ENCODE measurements at regions not wholly inside any gene's neighbourhood (a gene's known extent, or its start where the extent isn't known, plus 50 kb on each side); places are given as distances from the start of the nearest gene placed in this dataset.

- DNase-seq, result no peak
Measured at GRCh38 chr1:25055324-25055780, 125.3 kb upstream of the RUNX3 start.

DNA sequence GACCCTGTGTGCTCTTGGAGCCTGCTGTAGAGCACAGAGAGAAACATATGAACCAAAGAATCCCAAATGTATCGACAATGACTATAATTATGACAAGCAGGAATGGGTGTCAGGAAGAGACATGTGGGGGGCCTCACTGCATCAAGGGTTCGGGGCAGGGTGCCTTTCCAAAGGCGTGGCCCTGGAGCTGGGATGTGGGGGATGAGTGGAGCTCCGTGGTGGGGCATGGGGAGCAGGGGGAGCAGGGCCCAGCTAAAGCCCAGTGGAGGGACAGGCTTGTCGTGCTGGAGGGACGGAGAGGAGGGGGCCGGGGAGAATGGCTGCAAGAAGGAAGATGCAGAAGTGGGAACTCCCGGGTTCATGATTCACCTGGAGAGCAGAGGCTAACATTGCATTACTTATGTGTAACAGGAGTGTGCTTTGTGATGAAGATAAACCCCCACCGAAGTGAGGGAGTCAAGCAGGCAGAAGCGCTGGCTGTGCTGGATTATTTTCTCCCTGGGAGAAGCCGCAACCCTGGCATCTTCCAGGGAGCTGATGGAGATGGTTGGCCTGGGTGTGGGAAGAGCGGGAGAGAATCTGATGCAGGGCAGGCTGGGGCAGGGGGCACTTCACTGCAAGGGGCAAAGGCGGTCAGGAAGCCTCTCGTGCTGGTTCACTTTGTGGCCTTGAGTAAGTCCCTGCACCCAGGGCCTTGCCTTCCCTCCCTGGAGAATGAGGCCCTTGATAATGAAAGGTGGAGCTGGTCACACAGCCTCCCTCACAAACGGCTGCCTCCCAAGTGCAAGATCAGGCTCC is 124.6 kb upstream of the RUNX3 start:
- DNase-seq, result no peak

DNA sequence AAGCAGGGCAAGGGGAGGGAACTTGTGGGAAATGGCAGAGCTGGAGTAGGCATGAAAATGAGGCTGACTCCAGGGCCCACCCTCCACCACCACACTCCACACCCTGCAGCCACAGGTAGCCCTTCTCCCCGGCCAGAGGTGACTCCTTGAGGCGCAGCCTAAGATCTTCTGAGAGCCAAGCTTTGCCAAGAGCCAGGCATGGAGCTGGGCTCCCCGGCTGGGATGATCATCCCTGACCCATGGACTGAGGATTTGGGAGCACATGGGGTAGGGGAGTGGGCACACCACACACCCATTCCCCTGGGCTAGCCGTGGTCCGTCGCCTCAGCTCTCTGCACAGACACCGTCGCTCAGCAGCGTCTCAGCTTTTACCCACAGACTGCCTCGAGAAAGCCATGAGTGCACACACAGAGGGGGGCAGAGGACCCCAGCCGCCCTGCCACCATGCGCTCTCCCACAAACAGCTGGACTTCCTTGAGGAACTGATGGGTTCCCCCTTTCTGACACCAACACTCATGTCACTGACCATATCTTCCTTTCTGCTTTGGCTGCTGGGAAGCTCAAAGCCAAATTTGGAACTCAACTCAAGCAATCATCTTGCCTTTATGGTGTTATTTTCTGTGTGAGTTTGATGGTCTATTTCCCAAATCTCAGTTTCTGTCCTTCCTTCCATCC is 123.6 kb upstream of the RUNX3 start:
- DNase-seq, result no peak

- DNase-seq, result no peak
Measured at GRCh38 chr1:25051906-25052305, 121.8 kb upstream of the RUNX3 start.

DNA sequence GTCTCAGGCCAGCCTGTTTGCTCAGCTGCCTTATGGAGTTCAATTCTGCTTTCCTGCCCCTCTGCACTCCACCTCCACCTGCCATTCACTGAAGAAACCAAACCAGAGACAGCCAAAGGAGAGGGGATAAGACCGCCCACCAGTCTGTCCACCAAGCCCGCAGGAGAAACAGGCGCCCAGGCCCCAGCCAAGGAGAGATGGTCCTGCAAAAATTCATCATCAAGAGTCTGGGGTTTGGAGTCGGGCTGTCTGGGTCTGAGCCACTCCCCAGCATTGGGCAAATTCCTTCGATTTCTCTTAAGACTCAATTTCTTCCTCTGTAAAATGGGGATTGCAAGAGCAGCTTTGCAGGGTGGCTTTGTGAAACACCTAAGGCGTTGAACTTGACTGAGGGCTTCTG is 121.4 kb upstream of the RUNX3 start:
- no peak for DNase-seq

DNA sequence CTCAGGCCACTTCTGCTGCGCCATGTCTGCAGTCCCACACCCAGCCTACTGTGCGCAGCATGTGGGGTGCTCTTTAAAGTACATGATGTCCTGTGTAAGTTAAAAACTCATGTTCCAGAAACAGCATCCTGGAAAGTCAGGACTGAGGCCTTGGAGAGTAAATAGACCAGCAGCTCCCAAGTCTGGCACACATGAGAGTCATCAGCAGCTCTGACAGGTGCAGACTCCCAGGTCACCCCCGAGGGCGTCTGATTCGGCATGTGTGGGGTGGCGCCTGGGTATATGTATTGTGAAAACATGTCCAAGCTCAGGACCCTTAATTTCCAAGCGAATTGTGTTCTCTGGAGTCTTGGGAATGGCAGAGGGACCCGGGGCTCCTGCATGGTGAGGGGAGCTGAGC is 120.1 kb upstream of the RUNX3 start:
- no peak for DNase-seq

DNA sequence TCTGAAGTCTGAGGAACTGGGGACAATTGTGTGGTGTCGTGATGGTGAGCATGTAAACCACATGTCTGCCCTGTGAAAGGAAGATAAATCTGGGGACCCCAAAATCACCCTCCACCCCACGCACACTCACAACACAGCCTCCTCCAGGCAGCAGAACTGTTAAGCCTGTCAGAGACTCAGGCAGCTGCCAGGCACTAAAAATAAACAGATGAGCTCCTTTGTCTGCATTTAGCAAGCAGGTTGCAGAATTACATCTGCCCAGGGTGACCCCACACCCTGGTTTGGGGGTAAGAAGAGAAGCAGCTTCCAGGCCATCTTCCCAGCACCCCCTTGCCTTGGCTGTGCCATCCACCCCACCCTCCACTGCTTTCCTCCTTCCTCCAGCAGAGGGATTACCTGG is 119.1 kb upstream of the RUNX3 start:
- DNase-seq, result no peak

- no peak for DNase-seq
Measured at GRCh38 chr1:25048728-25049127, 118.7 kb upstream of the RUNX3 start.

DNA sequence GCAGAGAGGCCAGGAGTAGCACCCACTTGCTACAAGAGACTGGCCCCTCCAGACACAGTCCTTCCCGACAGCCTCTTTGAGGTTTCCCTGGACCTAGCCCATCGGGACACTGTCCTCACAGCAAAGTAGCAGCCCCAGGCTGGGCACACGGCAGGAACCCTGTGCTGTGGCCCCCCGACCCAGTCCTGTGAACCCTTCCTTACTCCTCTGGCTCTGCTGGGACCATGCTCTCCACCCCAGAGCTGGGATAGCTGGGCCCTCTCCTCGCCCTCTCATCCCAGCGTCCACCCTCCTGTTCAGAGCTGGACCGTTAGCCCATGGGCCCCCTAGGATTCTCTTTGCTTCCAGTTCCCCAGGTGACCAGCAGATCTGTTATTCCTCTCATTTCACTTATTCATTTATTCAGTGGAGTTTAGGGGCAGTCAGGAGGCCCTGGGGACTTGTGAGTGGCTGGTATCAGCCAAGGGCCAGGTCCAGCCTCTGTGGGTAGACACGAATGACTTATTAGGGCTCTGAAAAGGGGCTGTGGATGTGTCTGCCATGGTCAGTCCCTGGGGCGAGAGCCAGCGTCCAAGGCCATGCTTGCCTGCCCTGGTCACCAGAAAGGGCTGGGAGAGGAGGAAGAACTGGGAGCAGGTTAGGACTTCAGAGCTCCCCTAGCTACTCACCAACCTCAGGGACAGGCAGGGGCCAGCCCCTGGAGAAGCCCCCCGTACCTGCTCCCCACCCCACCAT is 117.6 kb upstream of the RUNX3 start:
- no peak for DNase-seq

DNA sequence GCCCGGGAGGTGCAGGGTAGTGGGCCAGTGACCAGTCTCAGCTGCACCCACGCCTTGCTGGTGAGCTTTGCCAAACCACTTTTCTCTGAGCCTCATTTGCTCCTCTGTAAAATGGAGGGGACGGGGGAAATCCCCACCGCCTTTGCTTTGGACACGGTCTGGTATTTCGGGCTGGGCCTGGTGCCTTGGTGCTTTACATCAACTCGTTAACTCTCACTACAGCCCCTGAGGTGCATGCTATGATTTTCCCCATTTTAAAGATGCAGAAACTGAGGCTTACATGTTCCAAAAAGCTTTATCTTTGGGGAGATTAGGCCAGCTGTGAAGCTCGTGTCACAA is 116.1 kb upstream of the RUNX3 start:
- no peak for DNase-seq

- DNase-seq, result no peak
Measured at GRCh38 chr1:25045480-25046193, 115.6 kb upstream of the RUNX3 start.

DNA sequence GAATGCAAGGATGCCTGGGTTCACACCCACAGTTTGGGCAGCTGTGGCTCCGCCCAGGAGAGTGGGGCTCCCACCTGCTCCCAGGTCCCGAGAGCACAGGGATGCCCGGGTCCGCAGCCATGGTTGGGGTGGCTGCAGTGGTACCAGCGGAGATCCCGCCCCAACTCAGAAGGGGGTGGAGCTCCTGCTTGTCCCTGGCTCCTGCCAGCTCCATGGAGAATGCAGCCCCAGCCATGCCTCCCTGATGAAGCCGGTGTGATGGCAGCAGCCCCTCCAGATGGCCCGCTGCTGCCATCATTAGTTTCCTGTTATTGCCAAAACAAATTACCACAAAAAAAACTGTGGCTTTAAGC is 113.1 kb upstream of the RUNX3 start:
- DNase-seq, result no peak

DNA sequence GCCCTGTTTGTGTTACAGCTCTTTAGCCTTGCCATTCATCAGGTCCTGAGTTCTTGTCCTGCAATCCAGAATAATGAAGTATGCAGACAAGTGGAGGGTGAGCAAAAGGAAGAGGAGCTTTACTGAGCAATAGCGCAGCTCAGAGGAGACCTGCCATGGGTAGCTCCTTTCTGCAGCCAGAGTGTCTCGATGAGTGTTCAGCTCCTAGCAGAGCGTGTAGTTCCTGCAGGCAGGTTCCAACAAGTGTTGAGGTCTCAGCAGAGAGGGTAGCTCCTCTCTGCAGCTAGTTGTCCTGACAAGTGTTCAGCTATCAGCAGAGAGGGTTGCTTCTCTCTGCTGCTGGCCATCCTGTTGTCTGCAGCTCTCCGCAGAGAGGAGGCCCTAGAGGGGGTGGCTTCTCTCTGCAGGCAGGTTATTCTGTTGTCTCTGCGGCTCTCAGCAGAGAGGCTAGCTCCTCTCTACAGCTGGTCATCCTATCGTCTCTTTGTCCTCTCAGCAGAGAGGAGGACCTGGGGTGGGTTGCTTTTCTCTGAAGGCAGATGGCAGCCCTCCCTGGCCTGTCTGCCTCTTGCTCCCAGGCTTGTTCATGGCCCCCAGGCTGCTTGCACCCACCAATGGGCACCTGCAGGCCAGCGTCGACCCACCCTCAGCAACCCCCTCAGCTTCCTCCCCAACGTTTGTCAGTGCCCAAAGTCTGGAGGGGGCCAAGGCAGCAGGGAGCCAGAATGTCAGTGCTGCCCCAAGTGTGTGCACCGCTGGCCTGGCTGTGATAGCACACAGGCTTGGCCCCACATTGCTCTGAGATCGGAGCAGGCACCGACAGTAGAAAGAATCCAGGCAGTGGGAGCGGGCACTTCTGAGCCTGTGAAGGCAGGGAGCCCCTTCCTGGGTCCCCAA is 112.5 kb upstream of the RUNX3 start:
- no peak for DNase-seq

GRCh38 chr1:25041916-25042315 is 111.8 kb upstream of the RUNX3 start:
- DNase-seq, result no peak

GRCh38 chr1:25040122-25040685 is 110.1 kb upstream of the RUNX3 start:
- no peak for DNase-seq

DNA sequence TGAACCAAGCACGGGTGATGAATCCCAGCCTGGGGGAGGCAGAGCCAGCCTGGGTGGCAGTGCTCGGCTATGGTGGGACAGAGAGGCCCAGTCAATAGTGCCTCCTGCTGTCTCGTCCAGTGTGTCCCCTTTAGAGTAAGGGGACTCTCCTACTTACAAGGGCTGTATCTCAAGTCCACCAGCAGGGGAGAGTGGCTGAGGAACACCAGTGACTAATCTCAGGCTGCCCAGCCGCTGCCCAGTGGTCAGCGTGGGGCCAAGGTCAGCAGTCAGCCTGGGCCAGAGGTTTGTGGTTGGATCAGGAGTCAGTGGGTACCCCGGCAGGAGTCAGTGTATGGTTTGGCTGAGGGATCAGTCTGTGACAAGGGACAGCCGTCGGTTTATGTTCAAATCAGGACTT is 109.2 kb upstream of the RUNX3 start:
- DNase-seq, result no peak

GRCh38 chr1:25038699-25039098 is 108.6 kb upstream of the RUNX3 start:
- no peak for DNase-seq

DNA sequence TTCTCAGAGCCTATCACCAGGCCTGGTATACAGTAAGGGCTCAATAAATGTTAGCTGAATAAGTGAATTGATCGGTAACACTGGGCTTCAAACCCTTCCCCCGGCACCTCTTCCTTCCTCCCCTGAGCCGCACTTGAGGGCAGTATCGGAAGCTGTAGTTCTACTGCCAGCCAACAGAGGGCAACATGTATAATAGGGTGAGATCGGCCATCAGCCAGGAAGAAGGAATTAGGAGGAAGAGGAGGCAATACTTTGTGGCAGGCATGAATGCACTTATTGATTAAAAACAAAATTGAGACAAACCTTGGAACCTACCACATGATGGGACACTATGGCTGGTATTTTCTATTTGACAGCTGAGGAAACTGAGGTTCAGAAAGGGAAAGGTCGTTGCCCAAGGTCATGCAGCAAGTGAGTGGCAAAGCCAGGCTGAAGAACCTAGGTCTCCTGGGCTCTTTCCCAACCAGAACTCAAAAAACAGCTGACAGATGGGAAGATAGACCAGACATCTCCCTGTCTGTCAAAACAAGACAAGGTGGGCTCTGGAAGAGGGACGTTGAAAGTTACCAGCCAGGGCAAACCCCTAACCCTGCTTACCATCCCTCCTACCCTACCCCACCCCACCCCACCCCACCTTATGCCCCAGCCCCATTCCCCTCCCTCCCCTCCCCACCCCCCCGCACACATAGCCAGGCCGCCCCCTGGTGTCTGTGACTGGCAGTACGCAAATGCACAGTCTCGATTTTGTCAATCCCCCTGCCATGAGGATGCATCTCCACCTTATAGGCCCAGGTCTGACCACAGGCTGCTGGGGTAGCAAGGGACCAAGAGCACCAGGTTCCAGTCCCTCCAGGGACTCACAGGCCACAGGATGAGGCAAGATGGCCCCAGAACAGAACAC is 107.3 kb upstream of the RUNX3 start:
- peak; percentile 72 for DNase-seq

- no peak for DNase-seq
Measured at GRCh38 chr1:25036117-25036546, 106.1 kb upstream of the RUNX3 start.

GRCh38 chr1:25035523-25036116 is 105.5 kb upstream of the RUNX3 start:
- DNase-seq, result no peak

All from stimulated activated CD4-positive, alpha-beta T cell treated with anti-CD3 and anti-CD28 coated beads, Interleukin-4, amount 100 ng/mL, for 1 hour (primary cell).